ENCODE measurements at regions not wholly inside any gene's neighbourhood (a gene's known extent, or its start where the extent isn't known, plus 50 kb on each side); places are given as distances from the start of the nearest gene placed in this dataset.

DNA sequence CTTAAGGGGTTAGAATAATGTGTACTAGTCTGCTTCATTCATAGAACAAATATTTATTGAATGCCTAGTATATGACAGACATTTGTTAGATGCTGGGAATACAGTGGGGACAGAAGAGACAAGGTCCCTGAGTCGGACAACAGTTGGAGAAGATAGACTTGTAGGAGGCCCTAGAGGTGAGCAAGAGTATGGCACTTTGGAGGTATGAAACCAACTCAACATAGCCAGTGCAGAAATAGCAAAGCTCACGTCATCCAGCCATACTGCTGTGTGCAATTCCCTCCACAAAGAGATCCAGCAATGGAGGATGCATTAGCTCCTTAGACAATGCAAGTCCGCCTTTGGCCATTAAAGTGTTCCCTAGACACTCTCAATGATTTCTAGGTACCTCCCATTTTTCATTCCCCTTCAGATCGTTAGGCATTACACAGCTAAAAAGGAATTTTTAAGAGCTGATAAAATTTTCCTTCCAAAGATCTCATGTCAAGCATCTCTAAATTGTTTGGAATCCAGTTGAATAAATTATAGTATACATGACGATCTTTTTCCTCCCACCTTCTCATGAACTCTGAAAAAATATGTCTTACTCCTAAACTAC lies 1949.6 kb upstream of the WWC1 start:
- H3K4me3 Mint-ChIP-seq, result no peak overlapping the region
- DNase-seq (no peak), ATAC-seq (ENCODE audit: low read depth) (no peak)
- H3K4me1 Mint-ChIP-seq, result no peaks in the 10 kb centered on the region
- H3K9me3 Mint-ChIP-seq, result peaks cover 9% of the 10 kb centered on the region
- H3K36me3 Mint-ChIP-seq, result no peaks in the 10 kb centered on the region
- H3K27ac Mint-ChIP-seq, result no peak overlapping the region
- POLR2A ChIA-PET, result no interaction called here
- H3K27me3 Mint-ChIP-seq, result no peaks in the 10 kb centered on the region

DNA sequence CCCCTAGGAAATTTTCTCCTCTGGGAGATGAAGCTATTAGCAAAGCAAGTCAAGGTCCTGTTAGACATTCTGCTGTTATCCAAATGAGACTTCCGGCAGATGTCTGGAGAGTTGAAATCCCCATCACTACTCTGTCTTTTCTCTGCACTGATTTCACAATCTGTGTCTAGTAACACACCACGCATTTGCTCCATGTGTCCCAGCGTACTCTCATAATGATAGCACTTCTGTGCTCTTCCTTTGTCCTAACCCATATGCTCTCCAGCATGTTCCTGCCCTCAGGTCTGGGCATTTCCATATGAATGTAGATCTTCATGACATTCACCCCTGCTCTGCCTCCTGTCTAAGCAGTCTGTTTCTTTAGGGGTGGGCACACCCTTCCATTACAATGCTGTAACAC lies 1949.0 kb upstream of the WWC1 start:
- DNase-seq (no peak), ATAC-seq (ENCODE audit: low read depth) (no peak)
- no peaks in the 10 kb centered on the region for H3K36me3 Mint-ChIP-seq
- POLR2A ChIA-PET, result no interaction called here
- H3K27ac Mint-ChIP-seq, result no peak overlapping the region
- no peaks in the 10 kb centered on the region for H3K4me1 Mint-ChIP-seq
- peaks cover 9% of the 10 kb centered on the region for H3K9me3 Mint-ChIP-seq
- H3K4me3 Mint-ChIP-seq, result no peak overlapping the region
- no peaks in the 10 kb centered on the region for H3K27me3 Mint-ChIP-seq

DNA sequence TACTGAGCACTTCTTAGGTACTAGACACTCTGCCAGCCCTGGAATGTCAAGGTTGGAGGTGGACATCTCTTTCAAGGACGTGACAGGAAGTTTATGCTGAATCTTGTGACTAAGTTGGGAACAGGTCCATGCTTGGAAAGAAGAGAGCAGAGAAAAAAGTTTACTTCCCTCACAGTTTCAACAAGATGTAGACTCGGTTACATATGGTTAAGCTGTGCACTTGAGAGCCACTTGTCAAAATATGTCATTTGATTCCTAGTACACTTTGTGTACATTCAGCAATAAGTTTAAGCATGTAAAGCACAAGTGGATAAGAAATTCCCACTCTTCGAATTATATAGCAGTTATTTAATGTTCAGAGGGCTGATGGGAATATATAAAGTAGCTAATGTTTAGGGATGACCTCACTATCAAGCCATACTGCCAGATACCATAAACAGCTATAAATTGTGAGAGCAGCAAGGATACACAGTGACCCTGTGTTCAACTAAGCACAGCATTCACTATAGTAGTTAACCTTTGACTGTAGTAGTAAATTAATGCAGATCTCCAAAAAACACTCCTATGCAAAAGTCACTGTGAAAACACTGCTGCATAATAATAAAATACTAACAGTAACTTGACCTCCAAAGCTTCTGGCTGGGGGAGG lies 1944.6 kb upstream of the WWC1 start:
- ATAC-seq (ENCODE audit: low read depth), result no peak
- Mint-ChIP-seq H3K4me3 (no peak overlapping the region), H3K36me3 (no peaks in the 10 kb centered on the region), H3K27me3 (no peaks in the 10 kb centered on the region), H3K27ac (no peak overlapping the region), H3K4me1 (no peaks in the 10 kb centered on the region), H3K9me3 (peaks cover 7% of the 10 kb centered on the region)
- POLR2A ChIA-PET, result no interaction called here
- no peak for DNase-seq

DNA sequence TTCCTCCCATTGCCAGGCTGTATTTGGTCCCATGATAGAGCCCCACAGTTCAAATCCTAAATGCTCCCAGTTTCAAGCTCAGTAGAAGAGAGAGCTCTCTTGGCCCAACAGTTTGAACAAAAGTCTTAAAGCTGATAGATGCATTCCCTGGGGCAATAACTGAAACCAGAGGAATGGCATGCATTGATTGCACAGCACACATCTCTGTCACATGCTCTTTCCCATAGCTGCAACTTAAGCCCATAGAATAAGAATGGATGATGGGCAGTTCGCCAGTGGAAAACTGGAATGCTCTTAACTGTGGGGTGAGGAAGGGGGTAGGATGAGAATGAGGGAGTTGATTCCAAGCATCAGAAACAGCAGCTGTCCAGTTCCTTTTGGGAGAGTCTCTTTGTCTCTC lies 1942.4 kb upstream of the WWC1 start:
- Mint-ChIP-seq H3K4me1 (no peaks in the 10 kb centered on the region), H3K36me3 (no peaks in the 10 kb centered on the region), H3K4me3 (no peak overlapping the region), H3K9me3 (peaks cover 3% of the 10 kb centered on the region), H3K27me3 (no peaks in the 10 kb centered on the region), H3K27ac (no peak overlapping the region)
- POLR2A ChIA-PET, result no interaction called here
- ATAC-seq (ENCODE audit: low read depth) (no peak), DNase-seq (no peak)

DNA sequence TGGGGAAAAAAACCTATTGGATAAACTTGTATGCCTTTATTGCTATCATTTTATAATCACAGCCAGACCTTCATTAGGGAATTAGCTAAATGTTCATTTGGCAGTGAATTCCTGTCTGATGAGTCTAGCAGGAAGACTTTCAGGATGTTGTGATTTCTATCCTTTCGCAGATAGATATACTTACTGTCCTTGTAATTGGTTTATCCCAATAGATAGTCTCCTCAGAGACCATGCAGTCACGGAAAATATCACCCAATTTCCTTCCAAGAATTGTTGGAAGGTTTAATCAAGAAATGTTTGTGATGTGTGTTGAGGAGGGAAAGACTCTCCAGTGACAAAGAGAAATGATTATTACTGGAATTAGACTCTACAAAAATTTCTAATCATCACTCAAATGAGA lies 1937.9 kb upstream of the WWC1 start:
- no peak overlapping the region for H3K4me3 Mint-ChIP-seq
- no peaks in the 10 kb centered on the region for H3K4me1 Mint-ChIP-seq
- no peaks in the 10 kb centered on the region for H3K36me3 Mint-ChIP-seq
- ATAC-seq (ENCODE audit: low read depth), result no peak
- POLR2A ChIA-PET, result no interaction called here
- no peaks in the 10 kb centered on the region for H3K27me3 Mint-ChIP-seq
- no peak for DNase-seq
- peaks cover 8% of the 10 kb centered on the region for H3K9me3 Mint-ChIP-seq
- H3K27ac Mint-ChIP-seq, result no peak overlapping the region

DNA sequence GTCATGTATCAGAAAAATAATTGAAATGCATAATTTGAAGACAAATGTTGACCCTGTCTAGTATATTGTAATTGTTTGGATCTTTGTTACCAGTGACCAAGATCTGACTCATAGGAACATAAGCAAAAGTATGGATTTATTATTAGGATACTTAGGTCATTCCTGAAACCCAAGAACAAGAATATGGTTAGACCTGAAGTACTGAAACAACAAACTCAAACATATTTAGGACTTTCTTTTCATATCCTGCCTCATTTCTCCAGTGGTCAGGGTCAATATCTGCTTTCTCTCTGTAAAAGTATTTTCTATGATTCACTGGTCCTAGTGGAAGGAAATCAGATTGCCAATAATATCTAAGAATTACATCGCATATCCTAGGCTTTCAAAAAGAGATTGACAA lies 1937.1 kb upstream of the WWC1 start:
- Mint-ChIP-seq H3K27ac (no peak overlapping the region), H3K9me3 (peaks cover 8% of the 10 kb centered on the region), H3K36me3 (no peaks in the 10 kb centered on the region), H3K27me3 (no peaks in the 10 kb centered on the region), H3K4me3 (no peak overlapping the region), H3K4me1 (no peaks in the 10 kb centered on the region)
- POLR2A ChIA-PET, result no interaction called here
- no peak for ATAC-seq (ENCODE audit: low read depth)
- no peak for DNase-seq

DNA sequence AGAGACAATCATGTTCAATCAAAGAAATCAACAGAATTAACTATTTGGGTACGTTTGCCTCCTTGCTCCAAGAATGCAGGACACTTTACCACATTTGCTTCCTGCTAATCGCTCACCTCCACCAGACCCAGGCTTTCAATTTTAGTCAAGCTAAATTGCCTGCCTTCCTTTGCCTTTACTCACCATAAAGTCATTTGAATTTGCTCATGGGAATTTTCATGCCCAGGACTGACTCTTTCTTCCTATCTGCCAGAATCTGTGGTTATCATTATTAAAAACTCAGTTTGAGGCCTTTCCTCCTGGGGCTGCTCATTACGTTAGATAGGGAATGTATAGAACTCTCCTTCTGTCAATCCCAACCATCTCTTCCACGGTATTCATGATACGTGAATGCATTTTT lies 1935.3 kb upstream of the WWC1 start:
- no peak overlapping the region for H3K27ac Mint-ChIP-seq
- no peaks in the 10 kb centered on the region for H3K27me3 Mint-ChIP-seq
- no peak overlapping the region for H3K4me3 Mint-ChIP-seq
- POLR2A ChIA-PET, result no interaction called here
- no peaks in the 10 kb centered on the region for H3K36me3 Mint-ChIP-seq
- H3K9me3 Mint-ChIP-seq, result peaks cover 5% of the 10 kb centered on the region
- no peaks in the 10 kb centered on the region for H3K4me1 Mint-ChIP-seq
- DNase-seq (no peak), ATAC-seq (ENCODE audit: low read depth) (no peak)

DNA sequence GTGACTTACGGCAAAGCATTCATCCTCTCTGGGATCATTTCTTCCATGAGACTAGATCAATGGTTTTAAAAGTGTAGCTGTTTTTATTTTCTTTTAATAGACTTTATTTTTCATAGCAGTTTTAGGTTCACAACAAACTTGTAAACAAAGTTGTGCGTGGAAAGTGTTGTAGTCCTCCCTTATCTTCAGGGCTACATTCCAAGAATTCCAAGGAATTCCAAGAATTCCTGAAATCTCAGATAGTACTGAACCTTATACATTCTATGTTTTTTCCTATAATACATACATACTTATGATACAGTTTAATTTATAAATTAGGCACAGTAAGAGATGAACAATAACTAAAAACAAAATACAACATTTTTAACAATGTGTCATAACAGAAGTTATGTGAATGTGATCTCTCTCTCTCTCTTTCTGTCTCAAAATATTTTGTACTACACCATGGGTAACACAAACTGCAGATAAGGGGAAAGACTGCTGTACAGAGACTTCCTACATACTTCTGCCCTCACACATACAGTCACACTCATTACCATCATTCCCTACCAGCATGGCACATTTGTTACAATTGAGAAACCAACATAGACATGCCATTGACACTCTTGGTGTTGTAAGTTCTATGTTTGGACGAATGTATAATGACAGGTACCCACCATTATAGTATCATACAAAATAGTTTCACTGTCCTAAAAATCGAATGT lies 1933.2 kb upstream of the WWC1 start:
- Mint-ChIP-seq H3K36me3 (no peaks in the 10 kb centered on the region), H3K4me1 (no peaks in the 10 kb centered on the region), H3K27me3 (no peaks in the 10 kb centered on the region), H3K27ac (no peak overlapping the region), H3K4me3 (no peak overlapping the region), H3K9me3 (peaks cover 5% of the 10 kb centered on the region)
- DNase-seq, result no peak
- POLR2A ChIA-PET, result no interaction called here
- ATAC-seq (ENCODE audit: low read depth), result no peak

DNA sequence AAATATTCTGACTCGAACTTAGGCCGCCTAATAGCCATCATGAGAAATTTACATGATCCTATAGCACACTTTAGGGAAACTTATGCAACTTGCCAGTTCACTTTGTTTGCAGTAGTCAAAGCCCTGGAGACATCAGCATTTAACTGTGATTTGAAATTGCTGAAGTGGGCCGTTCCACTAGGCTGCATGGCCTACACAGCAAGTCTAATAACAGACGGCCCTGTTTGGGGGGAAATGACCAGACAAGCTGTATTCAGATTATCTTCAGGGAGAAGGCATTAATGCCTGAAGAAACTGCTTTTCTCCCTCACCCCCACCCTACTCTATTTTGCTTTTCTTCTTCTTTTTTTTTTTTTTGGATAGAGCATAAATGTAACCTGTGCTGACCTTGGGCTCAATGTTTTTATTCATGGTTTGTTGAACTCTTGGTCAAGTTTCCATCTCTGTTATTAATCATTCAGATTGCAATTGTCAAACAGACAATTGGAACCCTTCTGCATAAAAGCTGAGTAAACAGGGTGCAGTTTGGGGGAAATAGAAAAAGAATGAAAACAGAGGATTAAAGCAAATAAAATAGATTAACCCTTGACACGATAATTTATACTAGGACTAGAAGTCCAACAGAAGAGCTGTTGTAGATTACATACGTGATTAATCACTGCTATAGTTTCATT lies 1928.2 kb upstream of the WWC1 start:
- no peak overlapping the region for H3K4me3 Mint-ChIP-seq
- no peaks in the 10 kb centered on the region for H3K36me3 Mint-ChIP-seq
- H3K27ac Mint-ChIP-seq, result no peak overlapping the region
- ATAC-seq (ENCODE audit: low read depth) (no peak), DNase-seq (no peak)
- H3K9me3 Mint-ChIP-seq, result peaks cover 2% of the 10 kb centered on the region
- no peaks in the 10 kb centered on the region for H3K4me1 Mint-ChIP-seq
- POLR2A ChIA-PET, result no interaction called here
- no peaks in the 10 kb centered on the region for H3K27me3 Mint-ChIP-seq

DNA sequence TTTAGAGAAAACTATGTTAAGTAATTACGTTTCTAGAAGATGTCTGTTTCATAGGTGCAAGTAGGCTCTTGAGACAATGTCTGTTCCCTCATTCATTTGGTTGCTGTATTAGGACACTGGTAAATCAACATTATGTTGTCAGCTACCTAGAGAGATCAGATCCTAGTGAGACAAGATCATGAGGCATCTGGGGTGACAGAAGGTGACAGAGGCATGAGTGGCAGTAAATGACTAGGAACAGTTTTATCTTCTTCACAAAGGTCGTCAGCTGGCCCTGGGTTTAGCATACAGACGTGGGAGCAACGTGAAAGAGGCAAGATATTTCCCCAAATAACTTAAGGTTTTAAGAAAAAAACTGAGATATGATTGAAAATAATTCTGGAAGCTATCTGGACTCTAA lies 1926.3 kb upstream of the WWC1 start:
- H3K4me3 Mint-ChIP-seq, result no peak overlapping the region
- no peaks in the 10 kb centered on the region for H3K27me3 Mint-ChIP-seq
- no peak for DNase-seq
- no peaks in the 10 kb centered on the region for H3K4me1 Mint-ChIP-seq
- no peak overlapping the region for H3K27ac Mint-ChIP-seq
- POLR2A ChIA-PET, result no interaction called here
- no peaks in the 10 kb centered on the region for H3K36me3 Mint-ChIP-seq
- H3K9me3 Mint-ChIP-seq, result no peaks in the 10 kb centered on the region
- ATAC-seq (ENCODE audit: low read depth), result no peak

DNA sequence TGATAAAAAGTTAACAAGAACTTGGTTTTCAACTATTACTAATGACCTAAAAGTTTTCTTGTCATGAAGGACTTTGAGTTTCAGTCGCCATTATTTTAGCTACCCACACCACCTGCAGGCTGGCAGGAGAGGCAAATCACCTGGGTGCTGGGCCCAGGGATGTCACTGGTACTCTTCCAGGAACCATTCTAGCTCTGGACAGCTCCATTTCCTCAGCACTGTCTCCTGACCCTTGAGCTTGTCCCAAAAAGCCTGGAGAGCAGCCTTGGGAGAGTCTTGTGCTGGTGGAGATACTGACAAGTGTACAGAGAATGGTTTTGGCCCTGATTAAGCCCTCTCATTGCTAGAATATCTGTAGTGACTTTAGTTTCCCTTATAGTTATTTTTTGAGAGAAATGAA lies 1924.1 kb upstream of the WWC1 start:
- DNase-seq, result no peak
- no peaks in the 10 kb centered on the region for H3K36me3 Mint-ChIP-seq
- POLR2A ChIA-PET, result no interaction called here
- peaks cover 1% of the 10 kb centered on the region for H3K4me1 Mint-ChIP-seq
- no peaks in the 10 kb centered on the region for H3K27me3 Mint-ChIP-seq
- no peaks in the 10 kb centered on the region for H3K9me3 Mint-ChIP-seq
- no peak overlapping the region for H3K27ac Mint-ChIP-seq
- no peak overlapping the region for H3K4me3 Mint-ChIP-seq
- ATAC-seq (ENCODE audit: low read depth), result no peak

DNA sequence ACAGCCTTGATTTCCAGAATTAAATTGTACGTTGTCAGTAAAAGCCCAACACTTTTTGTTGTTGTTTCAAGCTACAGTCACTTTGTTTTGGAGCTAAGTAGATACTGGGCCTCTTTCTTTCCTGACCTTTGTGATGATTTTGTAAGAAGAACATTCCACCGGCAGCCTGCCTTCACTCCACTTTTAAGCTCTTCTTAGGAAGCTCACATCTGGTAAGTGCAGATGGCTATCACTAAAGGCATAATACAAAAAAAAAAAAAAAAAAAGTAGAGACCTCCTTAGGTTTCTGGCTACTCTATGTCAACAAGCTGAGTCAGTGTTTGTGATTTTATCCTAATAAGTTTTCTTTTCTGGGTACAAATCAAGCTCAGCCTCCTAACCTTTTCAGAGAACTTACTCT lies 1922.1 kb upstream of the WWC1 start:
- Mint-ChIP-seq H3K27ac (no peak overlapping the region), H3K4me1 (peaks cover 1% of the 10 kb centered on the region), H3K9me3 (no peaks in the 10 kb centered on the region), H3K36me3 (no peaks in the 10 kb centered on the region), H3K27me3 (no peaks in the 10 kb centered on the region), H3K4me3 (no peak overlapping the region)
- POLR2A ChIA-PET, result no interaction called here
- no peak for ATAC-seq (ENCODE audit: low read depth)
- DNase-seq, result no peak

DNA sequence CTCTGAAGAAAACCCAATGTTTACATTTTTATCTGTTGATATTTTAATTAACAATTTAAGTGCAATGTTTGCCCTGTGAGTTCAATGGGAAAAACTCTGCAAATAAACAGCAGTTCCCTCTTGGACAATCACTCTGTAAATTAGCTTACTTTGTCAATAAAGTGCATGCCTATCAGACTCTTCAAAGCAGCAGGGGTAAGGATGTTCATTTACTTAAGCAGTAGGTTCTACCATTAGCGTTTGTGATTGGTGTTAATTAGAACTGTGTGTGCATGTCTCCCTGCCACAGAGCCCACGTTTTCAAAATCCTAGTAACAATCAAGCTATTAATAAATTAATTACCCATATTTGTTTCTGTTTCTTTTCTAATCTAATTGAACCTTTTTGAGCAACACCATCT lies 1921.6 kb upstream of the WWC1 start:
- Mint-ChIP-seq H3K4me3 (no peak overlapping the region), H3K9me3 (no peaks in the 10 kb centered on the region), H3K4me1 (peaks cover 1% of the 10 kb centered on the region), H3K27ac (no peak overlapping the region), H3K36me3 (no peaks in the 10 kb centered on the region), H3K27me3 (no peaks in the 10 kb centered on the region)
- DNase-seq (no peak), ATAC-seq (ENCODE audit: low read depth) (no peak)
- POLR2A ChIA-PET, result no interaction called here

Data from activated naive CD8-positive, alpha-beta T cell treated with anti-CD3 and anti-CD28 coated beads, Interleukin-2, amount 10 ng/mL, durations not matched to agents 7 days and 5 days (primary cell).